GM12872 (cell line): ENCODE measurements at regions not wholly inside any gene's neighbourhood (a gene's known extent, or its start where the extent isn't known, plus 50 kb on each side); places are given as distances from the start of the nearest gene placed in this dataset.

Experiments used
- CTCF ChIP-seq: IDR thresholded peaks from 3 replicates; pipeline ENCODE4 v1.5.1; 2011; ENCODE audit warnings: low read depth, mild to moderate bottlenecking, low read length, moderate library complexity; ENCODE audit not compliant: insufficient read depth

- no peak for TF ChIP-seq CTCF
These were observed 174.4 kb upstream of the NECTIN1 start for GRCh38 chr11:119903389-119903788.

- no peak for TF ChIP-seq CTCF
These were observed 173.7 kb upstream of the NECTIN1 start for GRCh38 chr11:119902656-119903231.

GRCh38 chr11:119901657-119902577, 172.9 kb upstream of the NECTIN1 start:
- TF ChIP-seq CTCF: no peak

GRCh38 chr11:119899997-119900396, 171.0 kb upstream of the NECTIN1 start:
- no peak for TF ChIP-seq CTCF

GRCh38 chr11:119897576-119897975, 168.6 kb upstream of the NECTIN1 start:
- TF ChIP-seq CTCF: no peak

GRCh38 chr11:119897046-119897440, 168.0 kb upstream of the NECTIN1 start:
- TF ChIP-seq CTCF: no peak

GRCh38 chr11:119896387-119897045, 167.5 kb upstream of the NECTIN1 start:
- no peak for TF ChIP-seq CTCF
